ENCODE measurements at regions not wholly inside any gene's neighbourhood (a gene's known extent, or its start where the extent isn't known, plus 50 kb on each side); places are given as distances from the start of the nearest gene placed in this dataset.

DNA sequence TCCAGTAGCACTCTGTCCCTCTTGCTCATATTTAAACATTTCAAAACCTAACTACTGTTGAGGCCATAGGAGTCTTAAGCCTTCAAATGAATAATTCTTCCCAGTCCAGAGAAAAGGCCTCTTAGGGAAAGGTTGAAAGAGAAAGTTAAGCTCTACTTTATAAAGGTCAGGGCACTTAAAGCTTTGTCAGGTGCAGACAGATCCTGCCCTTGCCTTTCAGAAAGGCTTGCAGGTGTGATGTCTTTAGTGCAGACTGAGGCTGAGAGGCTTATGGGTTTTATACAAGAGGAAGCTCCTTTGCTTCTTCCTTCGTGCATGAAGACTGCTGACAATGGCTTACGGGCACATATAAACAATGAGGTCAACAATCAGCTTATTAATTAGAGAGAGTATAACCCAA is 105.0 kb upstream of the LINC00305 start:
- TF ChIP-seq POLR2A (IDR thresholded peaks at IDR 0.05; ENCODE audit: low read length) (no peak), GATA1 (IDR thresholded peaks at IDR 0.05; ENCODE audit: low read depth, low read length) (no peak)
